WTC11 (cell line): ENCODE measurements at regions not wholly inside any gene's neighbourhood (a gene's known extent, or its start where the extent isn't known, plus 50 kb on each side); places are given as distances from the start of the nearest gene placed in this dataset.

Experiments used
- ATAC-seq: fragments of 200-7000 bp; cut with Tn5 transposase; 2 replicates; pipeline ENCODE4 v1.10.0; 2021; ENCODE audit warnings: mild to moderate bottlenecking, moderate library complexity
- CTCF ChIA-PET: fragments of 300-600 bp; sonication (Branson Sonifier 250); formaldehyde crosslinking; loops from one replicate; lab custom pipeline; 2021; ENCODE audit warnings: antibody characterized with exemption; lab: Charles Lee
- POLR2A ChIA-PET: fragments of 350-600 bp; sonication (Branson Sonifier 250); formaldehyde crosslinking; loops from one replicate; lab custom pipeline; 2021; ENCODE audit warnings: antibody characterized with exemption; lab: Charles Lee
- DNase-seq: peaks from one replicate; pipeline ENCODE4 v3.0.0; 2021; ENCODE audit warnings: low spot score
- H3K27ac Mint-ChIP-seq: 2 replicates; pipeline ENCODE4 v1.8.0; 2021; ENCODE audit warnings: mixed read lengths
- H3K27me3 Mint-ChIP-seq: 2 replicates; pipeline ENCODE4 v1.8.0; 2021; ENCODE audit warnings: low read depth, mild to moderate bottlenecking, moderate library complexity, mixed read lengths
- H3K36me3 Mint-ChIP-seq: 2 replicates; pipeline ENCODE4 v1.8.0; 2021; ENCODE audit warnings: mixed read lengths
- H3K4me1 Mint-ChIP-seq: 2 replicates; pipeline ENCODE4 v1.8.0; 2022; ENCODE audit warnings: mixed read lengths
- H3K4me3 Mint-ChIP-seq: 2 replicates; pipeline ENCODE4 v1.8.0; 2021; ENCODE audit warnings: mild to moderate bottlenecking, moderate library complexity, mixed read lengths
- H3K9me3 Mint-ChIP-seq: 2 replicates; pipeline ENCODE4 v1.8.0; 2021; ENCODE audit warnings: mixed read lengths
- ATF6 ChIP-seq: sonication (generic); formaldehyde crosslinking; IDR thresholded peaks from 2 replicates; pipeline ENCODE4 v1.8.1; 2023; ENCODE audit warnings: mild to moderate bottlenecking, missing genetic modification reagents
- CREM ChIP-seq: sonication (generic); formaldehyde crosslinking; IDR thresholded peaks from 2 replicates; pipeline ENCODE4 v1.8.1; 2022; ENCODE audit warnings: mild to moderate bottlenecking, missing genetic modification reagents, moderate library complexity
- E2F4 ChIP-seq: sonication (generic); formaldehyde crosslinking; IDR thresholded peaks from 2 replicates; pipeline ENCODE4 v1.8.1; 2022; ENCODE audit warnings: low read depth, mild to moderate bottlenecking, moderate library complexity, missing genetic modification reagents, borderline replicate concordance
- FOXJ3 ChIP-seq: sonication (generic); formaldehyde crosslinking; IDR thresholded peaks from 2 replicates; pipeline ENCODE4 v1.9.0; 2021; ENCODE audit warnings: missing genetic modification reagents, mild to moderate bottlenecking, borderline replicate concordance
- FOXP1 ChIP-seq: sonication (generic); formaldehyde crosslinking; IDR thresholded peaks from 2 replicates; pipeline ENCODE4 v1.8.0; 2022; ENCODE audit warnings: missing genetic modification reagents, mild to moderate bottlenecking, moderate library complexity, borderline replicate concordance
- HMGA2 ChIP-seq: fragments of 250-450 bp; sonication (Bioruptor Pico); IDR thresholded peaks from 2 replicates; pipeline ENCODE4 v1.4.0; 2021; ENCODE audit warnings: mild to moderate bottlenecking, moderate library complexity
- NFATC4 ChIP-seq: fragments of 250-450 bp; sonication (Bioruptor Pico); IDR thresholded peaks from 2 replicates; pipeline ENCODE4 v1.9.0; 2021; ENCODE audit warnings: mild to moderate bottlenecking
- NR1H2 ChIP-seq: sonication (generic); formaldehyde crosslinking; IDR thresholded peaks from 2 replicates; pipeline ENCODE4 v1.9.0; 2021; ENCODE audit warnings: mild to moderate bottlenecking, moderate library complexity, missing genetic modification reagents
- NR2C2 ChIP-seq: sonication (generic); formaldehyde crosslinking; IDR thresholded peaks from 2 replicates; pipeline ENCODE4 v1.8.0; 2022; ENCODE audit warnings: mild to moderate bottlenecking, missing genetic modification reagents
- STAT6 ChIP-seq: sonication (generic); formaldehyde crosslinking; conservative IDR thresholded peaks from 2 replicates; pipeline ENCODE4 v1.8.1; 2023; ENCODE audit warnings: mild to moderate bottlenecking, low read depth, missing genetic modification reagents, moderate library complexity
- TCF7 ChIP-seq: sonication (generic); formaldehyde crosslinking; IDR thresholded peaks from 2 replicates; pipeline ENCODE4 v1.8.0; 2022; ENCODE audit warnings: mild to moderate bottlenecking, low read depth, missing genetic modification reagents, moderate library complexity
- TEAD4 ChIP-seq: sonication (generic); formaldehyde crosslinking; IDR thresholded peaks from 2 replicates; pipeline ENCODE4 v1.8.0; 2022; ENCODE audit warnings: mild to moderate bottlenecking, missing genetic modification reagents
- TP53 ChIP-seq: sonication (generic); formaldehyde crosslinking; IDR thresholded peaks from 2 replicates; pipeline ENCODE4 v1.8.1; 2023; ENCODE audit warnings: mild to moderate bottlenecking, missing genetic modification reagents
- ZNF121 ChIP-seq: sonication (generic); formaldehyde crosslinking; IDR thresholded peaks from 2 replicates; pipeline ENCODE4 v1.8.0; 2023; ENCODE audit warnings: missing genetic modification reagents
- ZNF671 ChIP-seq: fragments of 250-450 bp; sonication (Bioruptor Pico); IDR thresholded peaks from 2 replicates; pipeline ENCODE4 v1.8.0; 2021; ENCODE audit warnings: mild to moderate bottlenecking
- TF ChIP-seq, protein P1 (sequence below): sonication (generic); formaldehyde crosslinking; IDR thresholded peaks from 2 replicates; pipeline ENCODE4 v1.8.1; 2022; ENCODE audit warnings: low read depth, missing genetic modification reagents, borderline replicate concordance
- TF ChIP-seq, protein P2 (sequence below): sonication (generic); formaldehyde crosslinking; IDR thresholded peaks from 2 replicates; pipeline ENCODE4 v1.8.1; 2022; ENCODE audit warnings: mild to moderate bottlenecking, moderate library complexity, missing genetic modification reagents
- TF ChIP-seq, protein P3 (sequence below): sonication (generic); formaldehyde crosslinking; IDR thresholded peaks from 2 replicates; pipeline ENCODE4 v1.8.1; 2023; ENCODE audit warnings: mild to moderate bottlenecking, moderate library complexity, missing genetic modification reagents
- TF ChIP-seq, protein P4 (sequence below): sonication (generic); formaldehyde crosslinking; IDR thresholded peaks from 2 replicates; pipeline ENCODE4 v1.8.0; 2022; ENCODE audit warnings: mild to moderate bottlenecking, missing genetic modification reagents
- TF ChIP-seq, protein P5 (sequence below): sonication (generic); formaldehyde crosslinking; IDR thresholded peaks from 2 replicates; pipeline ENCODE4 v1.8.1; 2022; ENCODE audit warnings: mild to moderate bottlenecking, missing genetic modification reagents, moderate library complexity, borderline replicate concordance

DNA sequence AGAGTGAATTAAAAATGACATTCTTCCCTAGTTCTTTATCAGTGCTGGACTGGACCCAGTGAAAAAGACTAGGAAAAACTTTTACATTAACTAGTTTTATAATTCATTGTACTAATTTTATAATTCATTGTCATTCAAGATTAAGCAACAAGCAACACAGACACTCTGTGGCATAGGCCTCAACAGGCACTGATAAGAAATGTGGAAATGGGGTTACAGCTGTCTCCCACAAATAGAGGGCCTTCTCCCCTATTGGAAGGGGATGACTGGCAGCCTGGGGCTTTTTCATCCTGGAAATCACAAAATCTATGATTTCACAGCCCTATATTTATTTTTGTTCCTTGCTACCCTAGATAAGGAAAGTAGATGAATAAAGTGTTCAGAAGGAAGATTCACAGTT, 370.6 kb downstream of the GBE1 start:
- Mint-ChIP-seq H3K27ac (no peak overlapping the region), H3K36me3 (no peaks in the 10 kb centered on the region), H3K27me3 (no peaks in the 10 kb centered on the region)
- ATAC-seq, result no peak
- no peak for DNase-seq
- no peak for TF ChIP-seq FOXP1 (CRISPR knock-in tag)
- TF ChIP-seq, protein P1, sequence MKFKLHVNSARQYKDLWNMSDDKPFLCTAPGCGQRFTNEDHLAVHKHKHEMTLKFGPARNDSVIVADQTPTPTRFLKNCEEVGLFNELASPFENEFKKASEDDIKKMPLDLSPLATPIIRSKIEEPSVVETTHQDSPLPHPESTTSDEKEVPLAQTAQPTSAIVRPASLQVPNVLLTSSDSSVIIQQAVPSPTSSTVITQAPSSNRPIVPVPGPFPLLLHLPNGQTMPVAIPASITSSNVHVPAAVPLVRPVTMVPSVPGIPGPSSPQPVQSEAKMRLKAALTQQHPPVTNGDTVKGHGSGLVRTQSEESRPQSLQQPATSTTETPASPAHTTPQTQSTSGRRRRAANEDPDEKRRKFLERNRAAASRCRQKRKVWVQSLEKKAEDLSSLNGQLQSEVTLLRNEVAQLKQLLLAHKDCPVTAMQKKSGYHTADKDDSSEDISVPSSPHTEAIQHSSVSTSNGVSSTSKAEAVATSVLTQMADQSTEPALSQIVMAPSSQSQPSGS (CRISPR knock-in tag), result no peak
- TF ChIP-seq NR2C2, result no peak
- TF ChIP-seq, protein P2, sequence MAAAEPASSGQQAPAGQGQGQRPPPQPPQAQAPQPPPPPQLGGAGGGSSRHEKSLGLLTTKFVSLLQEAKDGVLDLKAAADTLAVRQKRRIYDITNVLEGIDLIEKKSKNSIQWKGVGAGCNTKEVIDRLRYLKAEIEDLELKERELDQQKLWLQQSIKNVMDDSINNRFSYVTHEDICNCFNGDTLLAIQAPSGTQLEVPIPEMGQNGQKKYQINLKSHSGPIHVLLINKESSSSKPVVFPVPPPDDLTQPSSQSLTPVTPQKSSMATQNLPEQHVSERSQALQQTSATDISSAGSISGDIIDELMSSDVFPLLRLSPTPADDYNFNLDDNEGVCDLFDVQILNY (CRISPR knock-in tag), result no peak
- no peak for TF ChIP-seq NR1H2
- TF ChIP-seq NFATC4 (CRISPR knock-in tag), result no peak
- no peak for TF ChIP-seq ATF6 (CRISPR knock-in tag)
- TF ChIP-seq HMGA2 (CRISPR knock-in tag), result no peak
- TF ChIP-seq, protein P3, sequence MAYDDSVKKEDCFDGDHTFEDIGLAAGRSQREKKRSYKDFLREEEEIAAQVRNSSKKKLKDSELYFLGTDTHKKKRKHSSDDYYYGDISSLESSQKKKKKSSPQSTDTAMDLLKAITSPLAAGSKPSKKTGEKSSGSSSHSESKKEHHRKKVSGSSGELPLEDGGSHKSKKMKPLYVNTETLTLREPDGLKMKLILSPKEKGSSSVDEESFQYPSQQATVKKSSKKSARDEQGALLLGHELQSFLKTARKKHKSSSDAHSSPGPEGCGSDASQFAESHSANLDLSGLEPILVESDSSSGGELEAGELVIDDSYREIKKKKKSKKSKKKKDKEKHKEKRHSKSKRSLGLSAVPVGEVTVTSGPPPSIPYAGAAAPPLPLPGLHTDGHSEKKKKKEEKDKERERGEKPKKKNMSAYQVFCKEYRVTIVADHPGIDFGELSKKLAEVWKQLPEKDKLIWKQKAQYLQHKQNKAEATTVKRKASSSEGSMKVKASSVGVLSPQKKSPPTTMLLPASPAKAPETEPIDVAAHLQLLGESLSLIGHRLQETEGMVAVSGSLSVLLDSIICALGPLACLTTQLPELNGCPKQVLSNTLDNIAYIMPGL (CRISPR knock-in tag), result no peak
- TF ChIP-seq, protein P4, sequence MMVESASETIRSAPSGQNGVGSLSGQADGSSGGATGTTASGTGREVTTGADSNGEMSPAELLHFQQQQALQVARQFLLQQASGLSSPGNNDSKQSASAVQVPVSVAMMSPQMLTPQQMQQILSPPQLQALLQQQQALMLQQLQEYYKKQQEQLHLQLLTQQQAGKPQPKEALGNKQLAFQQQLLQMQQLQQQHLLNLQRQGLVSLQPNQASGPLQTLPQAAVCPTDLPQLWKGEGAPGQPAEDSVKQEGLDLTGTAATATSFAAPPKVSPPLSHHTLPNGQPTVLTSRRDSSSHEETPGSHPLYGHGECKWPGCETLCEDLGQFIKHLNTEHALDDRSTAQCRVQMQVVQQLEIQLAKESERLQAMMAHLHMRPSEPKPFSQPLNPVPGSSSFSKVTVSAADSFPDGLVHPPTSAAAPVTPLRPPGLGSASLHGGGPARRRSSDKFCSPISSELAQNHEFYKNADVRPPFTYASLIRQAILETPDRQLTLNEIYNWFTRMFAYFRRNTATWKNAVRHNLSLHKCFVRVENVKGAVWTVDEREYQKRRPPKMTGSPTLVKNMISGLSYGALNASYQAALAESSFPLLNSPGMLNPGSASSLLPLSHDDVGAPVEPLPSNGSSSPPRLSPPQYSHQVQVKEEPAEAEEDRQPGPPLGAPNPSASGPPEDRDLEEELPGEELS (CRISPR knock-in tag), result no peak
- no peak for TF ChIP-seq TEAD4 (CRISPR knock-in tag)
- TF ChIP-seq ZNF121, result no peak
- no peak for TF ChIP-seq FOXJ3 (CRISPR knock-in tag)
- TF ChIP-seq ZNF671 (CRISPR knock-in tag), result no peak
- TF ChIP-seq STAT6, result no peak
- TF ChIP-seq TP53 (CRISPR knock-in tag), result no peak
- TF ChIP-seq, protein P5, sequence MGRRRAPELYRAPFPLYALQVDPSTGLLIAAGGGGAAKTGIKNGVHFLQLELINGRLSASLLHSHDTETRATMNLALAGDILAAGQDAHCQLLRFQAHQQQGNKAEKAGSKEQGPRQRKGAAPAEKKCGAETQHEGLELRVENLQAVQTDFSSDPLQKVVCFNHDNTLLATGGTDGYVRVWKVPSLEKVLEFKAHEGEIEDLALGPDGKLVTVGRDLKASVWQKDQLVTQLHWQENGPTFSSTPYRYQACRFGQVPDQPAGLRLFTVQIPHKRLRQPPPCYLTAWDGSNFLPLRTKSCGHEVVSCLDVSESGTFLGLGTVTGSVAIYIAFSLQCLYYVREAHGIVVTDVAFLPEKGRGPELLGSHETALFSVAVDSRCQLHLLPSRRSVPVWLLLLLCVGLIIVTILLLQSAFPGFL (CRISPR knock-in tag), result no peak
- TF ChIP-seq CREM (CRISPR knock-in tag), result no peak
- no peak for TF ChIP-seq E2F4
- no peak for TF ChIP-seq TCF7
- TF ChIP-seq, all 79 proteins: peak for 0
- ChIA-PET POLR2A (no interaction called here), CTCF (no interaction called here)
- peaks cover 6% of the 10 kb centered on the region; the same call in 1 of the 2 replicates for H3K9me3 Mint-ChIP-seq
- peaks cover 15% of the 10 kb centered on the region for H3K4me1 Mint-ChIP-seq
- no peak overlapping the region for H3K4me3 Mint-ChIP-seq
